GM12873 (cell line): ENCODE measurements at regions not wholly inside any gene's neighbourhood (a gene's known extent, or its start where the extent isn't known, plus 50 kb on each side); places are given as distances from the start of the nearest gene placed in this dataset.

Experiments
- TF ChIP-seq, protein P1 (sequence below): IDR thresholded peaks from 2 replicates; pipeline ENCODE4 v1.5.1; 2012; ENCODE audit warnings: low read depth, mild to moderate bottlenecking, moderate library complexity, low read length, control low read depth; ENCODE audit not compliant: insufficient read depth; ENCODE audit errors: missing control alignments

DNA sequence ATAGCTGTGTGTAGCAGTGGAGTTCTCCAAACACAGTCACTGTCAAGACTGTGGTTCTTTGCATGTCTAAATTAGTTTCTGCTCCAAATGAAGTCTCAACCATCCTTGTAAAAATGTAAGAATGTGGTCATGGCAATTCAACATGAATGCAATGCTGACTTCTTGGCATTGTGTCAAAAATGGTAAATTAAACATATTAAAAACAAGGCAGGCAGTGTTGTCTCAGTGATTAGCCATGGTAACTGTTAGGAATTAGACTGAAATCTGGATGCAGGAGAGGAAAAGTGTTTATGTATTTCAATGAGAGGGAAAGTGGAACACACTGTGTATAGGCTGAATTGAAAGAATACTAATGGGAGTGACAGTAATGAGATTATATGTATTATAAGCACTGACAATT lies 597.2 kb downstream of the EDEM1 start:
- TF ChIP-seq, protein P1, sequence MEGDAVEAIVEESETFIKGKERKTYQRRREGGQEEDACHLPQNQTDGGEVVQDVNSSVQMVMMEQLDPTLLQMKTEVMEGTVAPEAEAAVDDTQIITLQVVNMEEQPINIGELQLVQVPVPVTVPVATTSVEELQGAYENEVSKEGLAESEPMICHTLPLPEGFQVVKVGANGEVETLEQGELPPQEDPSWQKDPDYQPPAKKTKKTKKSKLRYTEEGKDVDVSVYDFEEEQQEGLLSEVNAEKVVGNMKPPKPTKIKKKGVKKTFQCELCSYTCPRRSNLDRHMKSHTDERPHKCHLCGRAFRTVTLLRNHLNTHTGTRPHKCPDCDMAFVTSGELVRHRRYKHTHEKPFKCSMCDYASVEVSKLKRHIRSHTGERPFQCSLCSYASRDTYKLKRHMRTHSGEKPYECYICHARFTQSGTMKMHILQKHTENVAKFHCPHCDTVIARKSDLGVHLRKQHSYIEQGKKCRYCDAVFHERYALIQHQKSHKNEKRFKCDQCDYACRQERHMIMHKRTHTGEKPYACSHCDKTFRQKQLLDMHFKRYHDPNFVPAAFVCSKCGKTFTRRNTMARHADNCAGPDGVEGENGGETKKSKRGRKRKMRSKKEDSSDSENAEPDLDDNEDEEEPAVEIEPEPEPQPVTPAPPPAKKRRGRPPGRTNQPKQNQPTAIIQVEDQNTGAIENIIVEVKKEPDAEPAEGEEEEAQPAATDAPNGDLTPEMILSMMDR = no peak

DNA sequence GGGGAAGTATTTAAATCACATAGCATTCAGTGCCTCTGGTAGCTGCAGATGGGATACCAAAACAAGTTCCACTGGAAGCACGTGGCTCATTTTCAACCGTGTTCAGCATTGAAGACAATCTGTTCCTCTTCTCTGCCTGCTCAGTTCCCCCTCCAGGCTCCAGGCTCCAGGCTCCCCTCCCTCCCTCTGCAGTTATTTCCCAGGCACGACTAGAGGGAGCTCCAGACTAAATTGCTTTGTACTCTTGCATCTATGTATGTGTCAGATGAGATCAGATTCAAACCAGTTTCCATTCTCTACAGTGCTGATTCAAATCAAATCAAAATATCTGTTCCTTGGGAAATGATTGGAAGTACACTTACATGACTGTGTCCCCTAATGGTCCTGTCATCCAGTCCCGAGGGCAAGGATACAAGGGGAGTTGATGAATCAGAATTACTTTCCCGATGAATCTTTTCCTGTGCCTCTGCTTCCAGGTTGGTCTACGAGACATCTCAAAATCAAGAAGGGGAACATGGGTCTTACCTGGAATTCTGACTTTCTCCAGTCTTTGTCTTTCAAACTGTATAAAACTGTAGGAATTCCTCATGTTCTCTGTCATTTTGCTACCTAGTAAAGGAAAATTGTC lies 600.5 kb downstream of the EDEM1 start:
- TF ChIP-seq, protein P1 = peak; percentile 5

DNA sequence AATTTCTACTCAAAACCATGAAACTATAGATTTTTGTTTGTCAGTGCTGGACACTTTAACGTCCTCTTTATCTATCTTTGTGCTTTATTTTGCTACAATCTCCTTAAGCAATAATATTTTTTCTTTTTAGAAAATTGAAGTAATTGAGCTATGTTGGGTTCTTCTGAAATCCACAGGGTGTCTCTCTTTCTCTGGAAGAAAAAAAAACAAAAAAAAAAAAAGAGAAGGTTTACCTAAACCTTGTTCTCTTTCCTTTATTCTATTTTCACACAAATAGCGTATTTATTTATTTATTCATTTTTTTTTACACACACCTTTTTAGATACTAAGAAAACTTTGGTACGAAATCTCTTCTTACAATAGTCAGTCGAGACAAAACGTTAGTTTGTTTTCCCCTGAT lies 601.0 kb downstream of the EDEM1 start:
- TF ChIP-seq, protein P1 = no peak

DNA sequence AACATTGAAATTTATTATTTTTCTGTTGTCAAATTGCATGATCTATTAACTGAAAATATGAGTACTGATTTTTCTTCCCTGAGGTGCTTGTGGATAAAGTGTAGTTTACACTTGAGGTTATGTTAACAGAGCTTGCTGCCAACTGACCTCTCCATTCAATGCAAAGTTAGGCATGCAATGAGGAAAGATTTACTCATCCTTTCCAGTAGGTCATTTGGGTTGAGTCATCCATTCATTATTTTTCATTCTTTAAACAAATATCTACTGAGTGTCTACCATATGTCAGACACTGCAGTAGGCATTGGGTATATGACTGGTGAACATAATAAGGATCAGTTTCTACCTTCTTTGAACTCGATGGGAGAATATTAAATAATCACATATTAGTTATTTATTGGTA lies 604.1 kb downstream of the EDEM1 start:
- TF ChIP-seq, protein P1 = no peak

DNA sequence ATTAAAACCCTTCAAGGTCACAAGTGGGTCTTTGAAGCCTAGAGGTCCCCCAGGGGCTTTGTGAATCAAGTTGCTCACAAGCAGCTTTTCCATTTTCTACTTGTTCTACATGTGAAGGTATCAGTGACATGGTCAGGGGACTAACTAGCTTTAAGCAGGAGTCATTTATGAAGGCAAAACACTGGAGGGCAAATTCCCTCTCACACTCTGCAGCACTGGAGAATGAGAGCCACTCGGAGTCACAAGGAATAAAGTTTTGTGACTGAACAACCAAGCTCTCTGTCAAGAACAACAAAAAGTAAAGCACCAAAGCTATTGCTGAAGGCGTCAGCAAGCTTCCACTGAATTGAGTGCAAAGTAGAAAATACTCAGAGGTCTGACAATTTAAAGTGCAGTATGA lies 609.0 kb downstream of the EDEM1 start:
- TF ChIP-seq, protein P1 = no peak

DNA sequence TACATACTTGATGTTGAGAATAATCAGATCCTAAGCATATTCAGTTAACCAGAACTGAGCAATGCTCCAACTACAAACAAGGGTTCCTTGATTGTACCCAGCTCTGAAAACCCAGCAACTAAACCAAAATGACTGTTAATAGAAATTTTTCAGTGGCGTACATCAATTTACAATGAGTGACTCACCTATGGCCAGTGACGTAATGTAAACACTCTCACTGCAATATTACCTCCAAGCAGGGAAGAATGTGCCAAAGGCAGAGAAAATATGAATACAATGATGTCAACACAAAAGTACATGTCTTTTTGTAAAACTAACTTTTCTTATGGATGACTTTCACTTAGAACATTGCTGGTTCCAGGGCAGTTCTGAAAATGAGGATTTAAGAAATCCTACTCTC lies 611.3 kb downstream of the EDEM1 start:
- TF ChIP-seq, protein P1 = no peak

DNA sequence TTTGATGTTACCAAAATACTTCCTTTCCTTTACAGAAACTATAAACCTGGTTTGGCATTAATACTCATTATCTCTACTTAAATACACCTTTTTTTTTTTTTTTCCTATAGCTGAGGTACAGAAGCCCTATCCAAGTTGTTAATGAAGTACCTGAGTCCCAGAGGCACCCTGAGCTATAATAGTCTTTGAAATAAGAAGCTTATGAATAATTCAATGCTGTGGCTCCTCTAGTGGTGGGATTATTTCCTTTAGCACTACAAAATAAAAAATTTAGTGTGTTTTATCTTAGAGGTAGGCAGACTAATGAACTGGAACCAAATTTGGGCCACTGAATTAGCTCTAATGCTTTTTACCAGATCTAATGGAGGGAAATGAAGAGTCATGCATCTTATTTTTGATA lies 611.9 kb downstream of the EDEM1 start:
- TF ChIP-seq, protein P1 = no peak

DNA sequence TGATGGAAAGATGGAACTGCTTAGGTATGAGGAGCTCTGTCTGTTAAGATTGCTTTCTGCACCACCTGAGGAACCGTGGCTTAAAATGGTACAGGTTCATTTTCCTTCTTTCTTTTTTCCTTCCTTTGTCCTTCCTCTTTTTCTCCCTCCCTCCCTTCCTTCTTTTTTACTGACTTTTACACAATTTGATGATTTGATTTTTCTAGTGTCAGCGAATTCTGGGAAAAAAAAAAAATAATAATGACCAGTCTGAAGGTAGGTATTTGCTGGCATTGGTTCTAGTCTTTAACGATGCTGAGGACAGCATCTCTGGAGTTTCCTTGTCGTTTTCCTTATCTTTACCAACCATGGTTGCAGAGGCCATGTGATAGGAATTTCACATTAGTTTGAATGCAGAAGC lies 613.5 kb downstream of the EDEM1 start:
- TF ChIP-seq, protein P1 = no peak
